ENCODE measurements at regions not wholly inside any gene's neighbourhood (a gene's known extent, or its start where the extent isn't known, plus 50 kb on each side); places are given as distances from the start of the nearest gene placed in this dataset.

DNA sequence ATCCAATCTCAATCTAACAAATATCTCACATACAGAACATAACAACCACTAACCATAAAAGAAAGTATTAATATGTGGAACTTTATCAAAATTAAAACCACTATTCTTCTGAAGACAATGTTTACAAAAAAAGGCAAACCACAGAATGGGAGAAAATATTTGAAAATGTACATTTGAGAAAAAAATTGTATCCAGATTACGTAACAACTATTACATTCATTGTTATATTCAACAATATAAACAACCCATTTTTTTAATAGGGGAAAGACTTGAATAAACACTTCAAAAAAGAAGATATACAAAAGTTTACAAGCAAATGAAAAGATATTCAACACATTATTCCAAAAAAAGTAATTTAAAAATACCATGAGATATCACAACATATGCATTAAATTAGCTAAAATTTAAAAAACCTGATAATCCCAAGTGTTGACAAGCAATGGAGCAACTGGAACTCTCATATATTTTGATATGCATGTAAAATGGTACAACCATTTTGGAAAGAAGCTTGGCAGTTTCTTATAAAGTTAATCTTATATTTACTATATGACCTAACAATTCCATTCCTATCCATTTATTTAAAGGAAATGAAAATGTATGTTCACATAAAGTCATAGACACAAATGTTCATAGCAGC is 124.3 kb upstream of the CDYL start:
- TF ChIP-seq, protein P1, sequence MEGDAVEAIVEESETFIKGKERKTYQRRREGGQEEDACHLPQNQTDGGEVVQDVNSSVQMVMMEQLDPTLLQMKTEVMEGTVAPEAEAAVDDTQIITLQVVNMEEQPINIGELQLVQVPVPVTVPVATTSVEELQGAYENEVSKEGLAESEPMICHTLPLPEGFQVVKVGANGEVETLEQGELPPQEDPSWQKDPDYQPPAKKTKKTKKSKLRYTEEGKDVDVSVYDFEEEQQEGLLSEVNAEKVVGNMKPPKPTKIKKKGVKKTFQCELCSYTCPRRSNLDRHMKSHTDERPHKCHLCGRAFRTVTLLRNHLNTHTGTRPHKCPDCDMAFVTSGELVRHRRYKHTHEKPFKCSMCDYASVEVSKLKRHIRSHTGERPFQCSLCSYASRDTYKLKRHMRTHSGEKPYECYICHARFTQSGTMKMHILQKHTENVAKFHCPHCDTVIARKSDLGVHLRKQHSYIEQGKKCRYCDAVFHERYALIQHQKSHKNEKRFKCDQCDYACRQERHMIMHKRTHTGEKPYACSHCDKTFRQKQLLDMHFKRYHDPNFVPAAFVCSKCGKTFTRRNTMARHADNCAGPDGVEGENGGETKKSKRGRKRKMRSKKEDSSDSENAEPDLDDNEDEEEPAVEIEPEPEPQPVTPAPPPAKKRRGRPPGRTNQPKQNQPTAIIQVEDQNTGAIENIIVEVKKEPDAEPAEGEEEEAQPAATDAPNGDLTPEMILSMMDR (IDR thresholded peaks at IDR 0.05; ENCODE audit: low read length) = no peak
- no peak for TF ChIP-seq EZH2 (IDR thresholded peaks at IDR 0.05; ENCODE audit: borderline replicate concordance, low read length)

Measured in OCI-LY1 (cell line).